Bronchial epithelial cell (primary cell): ENCODE measurements at regions not wholly inside any gene's neighbourhood (a gene's known extent, or its start where the extent isn't known, plus 50 kb on each side); places are given as distances from the start of the nearest gene placed in this dataset.

Source experiments
- DNase-seq: peaks from one replicate; pipeline ENCODE4 v3.0.0-alpha.2; 2010; ENCODE audit warnings: low read depth
- FAIRE-seq: peaks from 2 replicates; lab custom pipeline; 2011; peaks lifted over from hg19 to GRCh38; lab: Jason Lieb, UNC
- H3K27me3 ChIP-seq: 2 replicates; pipeline ENCODE4 v1.5.1; 2011; ENCODE audit warnings: low read length; ENCODE audit not compliant: control insufficient read depth, insufficient read depth
- H3K36me3 ChIP-seq: 2 replicates; pipeline ENCODE4 v1.5.1; 2011; ENCODE audit warnings: low read length; ENCODE audit not compliant: control insufficient read depth, insufficient read depth
- H3K4me3 ChIP-seq: 2 replicates; pipeline ENCODE4 v1.5.1; 2011; ENCODE audit warnings: mild to moderate bottlenecking, low read depth, low read length, control low read depth
- CTCF ChIP-seq: IDR thresholded peaks from 2 replicates; pipeline ENCODE4 v1.5.1; 2011; ENCODE audit warnings: mild to moderate bottlenecking, moderate library complexity, low read length, control low read depth, inconsistent platforms; ENCODE audit not compliant: insufficient read depth, severe bottlenecking

GRCh38 chr11:42646959-42647358, 664.8 kb upstream of the API5 start:
- H3K27me3 ChIP-seq: no peaks in the 10 kb centered on the region
- TF ChIP-seq CTCF: no peak
- no peak for DNase-seq
- H3K36me3 ChIP-seq: no peaks in the 10 kb centered on the region
- FAIRE-seq: no peak
- no peak overlapping the region for H3K4me3 ChIP-seq

- FAIRE-seq (no peak), DNase-seq (no peak)
- no peak overlapping the region for H3K4me3 ChIP-seq
- H3K27me3 ChIP-seq: no peaks in the 10 kb centered on the region
- H3K36me3 ChIP-seq: no peaks in the 10 kb centered on the region
- no peak for TF ChIP-seq CTCF
Observed at GRCh38 chr11:42647993-42648392, 663.8 kb upstream of the API5 start.

- H3K27me3 ChIP-seq: no peaks in the 10 kb centered on the region
- TF ChIP-seq CTCF: no peak
Observed at GRCh38 chr11:42651621-42652020, 660.2 kb upstream of the API5 start.

GRCh38 chr11:42657169-42657568, 654.6 kb upstream of the API5 start:
- no peak overlapping the region for H3K4me3 ChIP-seq
- no peaks in the 10 kb centered on the region for H3K27me3 ChIP-seq
- no peak for TF ChIP-seq CTCF
- no peak for DNase-seq
- no peak for FAIRE-seq
- no peaks in the 10 kb centered on the region for H3K36me3 ChIP-seq

More at GRCh38 chr11:42651621-42652020, 660.2 kb upstream of the API5 start:
- DNase-seq (no peak), FAIRE-seq (no peak)
- Histone ChIP-seq H3K36me3 (no peaks in the 10 kb centered on the region), H3K4me3 (no peak overlapping the region)

GRCh38 chr11:42661942-42662341, 649.9 kb upstream of the API5 start:
- DNase-seq: no peak
- Histone ChIP-seq H3K36me3 (no peaks in the 10 kb centered on the region), H3K27me3 (no peaks in the 10 kb centered on the region), H3K4me3 (no peak overlapping the region)
- TF ChIP-seq CTCF: no peak
- no peak for FAIRE-seq

- TF ChIP-seq CTCF: no peak
- no peaks in the 10 kb centered on the region for H3K27me3 ChIP-seq
- FAIRE-seq (no peak), DNase-seq (no peak)
- no peak overlapping the region for H3K4me3 ChIP-seq
- no peaks in the 10 kb centered on the region for H3K36me3 ChIP-seq
Observed at GRCh38 chr11:42669248-42669976, 642.4 kb upstream of the API5 start.
